Mesenchymal stem cell (in vitro differentiated cells and primary cell): ENCODE measurements at regions not wholly inside any gene's neighbourhood (a gene's known extent, or its start where the extent isn't known, plus 50 kb on each side); places are given as distances from the start of the nearest gene placed in this dataset.

ENCODE experiments used
- DNase-seq: peaks from one replicate; pipeline ENCODE4 v3.0.0-alpha.2; 2013
- H2AFZ ChIP-seq: one replicate; pipeline ENCODE4 v1.6.1; 2013; ENCODE audit warnings: low read depth, mild to moderate bottlenecking, control low read depth, inconsistent platforms, low read length, moderate library complexity
- H2AK5ac ChIP-seq: 2 replicates; pipeline ENCODE4 v1.6.1; 2013; ENCODE audit warnings: low read length, moderate library complexity, mild to moderate bottlenecking, inconsistent platforms; ENCODE audit not compliant: severe bottlenecking
- H2BK120ac ChIP-seq: one replicate; pipeline ENCODE4 v1.6.1; 2013; ENCODE audit warnings: low read depth, mild to moderate bottlenecking, inconsistent platforms, low read length, moderate library complexity
- H2BK12ac ChIP-seq, 2 experiments: one replicate each; pipeline ENCODE4 v1.6.1; 2013; ENCODE audit warnings: inconsistent platforms in 2 of 2, low read length in 2 of 2, mild to moderate bottlenecking in 2 of 2, moderate library complexity in 2 of 2, control low read depth in 1 of 2
- H2BK15ac ChIP-seq: one replicate; pipeline ENCODE4 v1.6.1; 2013; ENCODE audit warnings: mild to moderate bottlenecking, low read depth, inconsistent platforms; ENCODE audit not compliant: poor library complexity, severe bottlenecking
- H2BK5ac ChIP-seq: 2 replicates; pipeline ENCODE4 v1.6.1; 2013; ENCODE audit warnings: low read depth, mild to moderate bottlenecking, low read length, control low read depth, inconsistent platforms; ENCODE audit not compliant: poor library complexity, severe bottlenecking
- H3K14ac ChIP-seq, 2 experiments: one replicate each; pipeline ENCODE4 v1.6.1; 2013; ENCODE audit warnings: inconsistent platforms in 2 of 2, low read length in 2 of 2, control low read depth in 1 of 2, mild to moderate bottlenecking in 1 of 2, moderate library complexity in 1 of 2
- H3K18ac ChIP-seq, 2 experiments: one replicate each; pipeline ENCODE4 v1.6.1; 2013; ENCODE audit warnings: inconsistent platforms in 2 of 2, low read length in 2 of 2, control low read depth in 1 of 2, low read depth in 1 of 2, mild to moderate bottlenecking in 1 of 2
- H3K23ac ChIP-seq, 2 experiments: one replicate each; pipeline ENCODE4 v1.6.1; 2013; ENCODE audit warnings: inconsistent platforms in 2 of 2, low read length in 2 of 2, mild to moderate bottlenecking in 2 of 2, moderate library complexity in 2 of 2, control low read depth in 1 of 2
- H3K27ac ChIP-seq: 2 replicates; pipeline ENCODE4 v1.5.1; 2013; ENCODE audit warnings: mild to moderate bottlenecking, moderate library complexity, low read length, control low read depth, inconsistent platforms; ENCODE audit not compliant: poor library complexity, severe bottlenecking
- H3K27me3 ChIP-seq, 2 experiments: 2 replicates each; pipeline versions ENCODE4 v1.6.1 to v1.7.0; 2013; ENCODE audit warnings: low read length in 2 of 2, mild to moderate bottlenecking in 2 of 2, moderate library complexity in 2 of 2, control low read depth in 1 of 2, inconsistent platforms in 1 of 2; ENCODE audit not compliant: control insufficient read depth in 1 of 2, insufficient read depth in 1 of 2
- H3K36me3 ChIP-seq, 2 experiments: 2 replicates each; pipeline versions ENCODE4 v1.6.1 to v1.7.0; 2013; ENCODE audit warnings: low read length in 2 of 2, control low read depth in 1 of 2, inconsistent platforms in 1 of 2, low read depth in 1 of 2, mild to moderate bottlenecking in 1 of 2; ENCODE audit not compliant: insufficient read depth in 2 of 2, control insufficient read depth in 1 of 2
- H3K4ac ChIP-seq, 2 experiments: one replicate each; pipeline ENCODE4 v1.6.1; 2013; ENCODE audit warnings: inconsistent platforms in 2 of 2, low read length in 2 of 2, mild to moderate bottlenecking in 2 of 2, moderate library complexity in 2 of 2, control low read depth in 1 of 2, low read depth in 1 of 2
- H3K4me1 ChIP-seq: 2 replicates; pipeline ENCODE4 v1.6.1; 2013; ENCODE audit warnings: low read depth, low read length, control low read depth; ENCODE audit not compliant: control insufficient read depth, insufficient read depth
- H3K4me2 ChIP-seq: 2 replicates; pipeline ENCODE4 v1.6.1; 2013; ENCODE audit warnings: low read length, mild to moderate bottlenecking, inconsistent platforms; ENCODE audit not compliant: poor library complexity, severe bottlenecking
- H3K4me3 ChIP-seq, 2 experiments: 2 replicates each; pipeline versions ENCODE4 v1.5.1 to v1.7.0; 2013; ENCODE audit warnings: low read length in 2 of 2, mild to moderate bottlenecking in 2 of 2, control low read depth in 1 of 2, low read depth in 1 of 2; ENCODE audit not compliant: insufficient read depth in 1 of 2
- H3K79me1 ChIP-seq: replicated peaks from 2 replicates; pipeline ENCODE4 v1.6.1; 2013; ENCODE audit warnings: mild to moderate bottlenecking, control low read depth, low read length, inconsistent platforms; ENCODE audit not compliant: poor library complexity, severe bottlenecking
- H3K9ac ChIP-seq: 2 replicates; pipeline ENCODE4 v1.7.0; 2013; ENCODE audit warnings: mild to moderate bottlenecking, low read length, moderate library complexity
- H3K9me3 ChIP-seq: 2 replicates; pipeline ENCODE4 v1.7.0; 2013; ENCODE audit warnings: mild to moderate bottlenecking, low read length; ENCODE audit not compliant: control insufficient read depth
- H4K8ac ChIP-seq: one replicate; pipeline ENCODE4 v1.6.1; 2013; ENCODE audit warnings: inconsistent platforms, mild to moderate bottlenecking, low read length, moderate library complexity
- H4K91ac ChIP-seq: one replicate; pipeline ENCODE4 v1.6.1; 2013; ENCODE audit warnings: mild to moderate bottlenecking, low read length, inconsistent platforms
- WGBS: methylation state at CpG from one replicate; pipeline ENCODE4 v1.1.7; 2013; ENCODE audit warnings: mixed read lengths; 5-methylcytosine and 5-hydroxymethylcytosine counted together

GRCh38 chr14:89680156-89680555 is 263.1 kb upstream of the FOXN3 start:
- Histone ChIP-seq H2AFZ (no peak overlapping the region), H3K9ac (no peak overlapping the region), H3K4me1 (no peaks in the 10 kb centered on the region), H2BK120ac (no peak overlapping the region), H2AK5ac (no peak overlapping the region), H4K91ac (no peak overlapping the region), H3K4me2 (no peak overlapping the region), H2BK15ac (no peak overlapping the region), H3K23ac (no peak overlapping the region), H2BK12ac (no peak overlapping the region), H3K9me3 (peaks cover 4% of the 10 kb centered on the region), H4K8ac (no peak overlapping the region), H3K4me3 (no peak overlapping the region), H3K14ac (no peak overlapping the region), H3K36me3 (no peaks in the 10 kb centered on the region), H3K4ac (no peak overlapping the region), H3K27me3 (no peaks in the 10 kb centered on the region), H3K79me1 (no peaks in the 10 kb centered on the region), H3K27ac (no peak overlapping the region), H3K18ac (no peak overlapping the region), H2BK5ac (no peak overlapping the region)
- WGBS = 68% methylated on average over 2 of the region's 4 CpGs
- no peak for DNase-seq

GRCh38 chr14:89678768-89679167 is 261.7 kb upstream of the FOXN3 start:
- 86% methylated on average over 2 of the region's 2 CpGs for WGBS
- no peak overlapping the region for H2BK15ac ChIP-seq
- no peak overlapping the region for H2BK120ac ChIP-seq
- no peaks in the 10 kb centered on the region for H3K9me3 ChIP-seq
- no peak overlapping the region for H2BK12ac ChIP-seq
- no peak overlapping the region for H3K27ac ChIP-seq
- no peak overlapping the region for H4K8ac ChIP-seq
- H3K79me1 ChIP-seq = no peaks in the 10 kb centered on the region
- no peak overlapping the region for H3K23ac ChIP-seq
- H2BK5ac ChIP-seq = no peak overlapping the region
- H4K91ac ChIP-seq = no peak overlapping the region
- H3K4me2 ChIP-seq = no peak overlapping the region
- no peak overlapping the region for H2AK5ac ChIP-seq
- H3K36me3 ChIP-seq = no peaks in the 10 kb centered on the region
- H3K4ac ChIP-seq = no peak overlapping the region
- no peak overlapping the region for H3K4me3 ChIP-seq
- H2AFZ ChIP-seq = no peak overlapping the region
- H3K18ac ChIP-seq = no peak overlapping the region
- H3K9ac ChIP-seq = no peak overlapping the region
- H3K27me3 ChIP-seq = no peaks in the 10 kb centered on the region
- no peak overlapping the region for H3K14ac ChIP-seq
- peaks cover under 1% of the 10 kb centered on the region for H3K4me1 ChIP-seq
- no peak for DNase-seq

GRCh38 chr14:89675590-89675989 is 258.6 kb upstream of the FOXN3 start:
- Histone ChIP-seq H3K9me3 (no peaks in the 10 kb centered on the region), H2AK5ac (no peak overlapping the region), H3K14ac (no peak overlapping the region), H4K8ac (no peak overlapping the region), H3K27ac (no peak overlapping the region), H3K23ac (no peak overlapping the region), H3K9ac (no peak overlapping the region), H3K79me1 (no peaks in the 10 kb centered on the region), H3K4me2 (no peak overlapping the region), H2BK12ac (no peak overlapping the region), H3K36me3 (no peaks in the 10 kb centered on the region), H2BK120ac (no peak overlapping the region), H3K4me3 (no peak overlapping the region), H3K4me1 (peaks cover 3% of the 10 kb centered on the region), H3K27me3 (no peaks in the 10 kb centered on the region), H2AFZ (no peak overlapping the region), H2BK5ac (no peak overlapping the region), H3K18ac (no peak overlapping the region), H3K4ac (no peak overlapping the region), H4K91ac (no peak overlapping the region), H2BK15ac (no peak overlapping the region)
- DNase-seq = no peak
- 83% methylated on average over 2 of the region's 3 CpGs for WGBS

- Histone ChIP-seq H4K91ac (no peak overlapping the region), H2AFZ (no peak overlapping the region), H3K4ac (no peak overlapping the region), H3K4me1 (peaks cover 3% of the 10 kb centered on the region), H2AK5ac (no peak overlapping the region), H3K36me3 (no peaks in the 10 kb centered on the region), H3K27me3 (no peaks in the 10 kb centered on the region), H3K27ac (no peak overlapping the region), H4K8ac (no peak overlapping the region), H3K4me2 (no peak overlapping the region), H3K4me3 (no peak overlapping the region), H3K79me1 (no peaks in the 10 kb centered on the region), H2BK120ac (no peak overlapping the region), H2BK5ac (no peak overlapping the region), H3K14ac (no peak overlapping the region), H3K18ac (no peak overlapping the region), H2BK12ac (no peak overlapping the region), H3K23ac (no peak overlapping the region), H2BK15ac (no peak overlapping the region), H3K9ac (no peak overlapping the region), H3K9me3 (no peaks in the 10 kb centered on the region)
- DNase-seq = no peak
- no CpG with 5 or more reads among the region's 1 CpG for WGBS
These were observed 257.9 kb upstream of the FOXN3 start for GRCh38 chr14:89674936-89675335.
